Thymus (tissue), 11 donors: ENCODE measurements at regions not wholly inside any gene's neighbourhood (a gene's known extent, or its start where the extent isn't known, plus 50 kb on each side); places are given as distances from the start of the nearest gene placed in this dataset.

ENCODE experiments used
- DNase-seq, 9 donors: peaks; one replicate each; pipeline ENCODE4 v3.0.0-alpha.2; 2013; ENCODE audit warnings: low spot score in 9 of 9, low read depth in 6 of 9, missing footprints in 1 of 9
- H3K27ac ChIP-seq, 2 donors: one replicate each; pipeline ENCODE4 v1.5.1; 2013; ENCODE audit warnings: control low read depth in 1 of 2, low read depth in 1 of 2, low read length in 1 of 2, mild to moderate bottlenecking in 1 of 2, moderate library complexity in 1 of 2
- H3K27me3 ChIP-seq, 2 donors: one replicate each; pipeline ENCODE4 v1.5.1; 2013; ENCODE audit warnings: low read length in 1 of 2; ENCODE audit not compliant: control insufficient read depth in 2 of 2, insufficient read depth in 1 of 2
- H3K36me3 ChIP-seq, 2 donors: one replicate each; pipeline ENCODE4 v1.5.1; 2013; ENCODE audit warnings: low read length in 1 of 2, mild to moderate bottlenecking in 1 of 2, moderate library complexity in 1 of 2; ENCODE audit not compliant: control insufficient read depth in 2 of 2, insufficient read depth in 2 of 2
- H3K4me1 ChIP-seq, 2 donors: one replicate each; pipeline ENCODE4 v1.5.1; 2013; ENCODE audit warnings: low read length in 2 of 2; ENCODE audit not compliant: control insufficient read depth in 2 of 2, insufficient read depth in 2 of 2
- H3K4me3 ChIP-seq, 2 donors: one replicate each; pipeline ENCODE4 v1.5.1; 2013; ENCODE audit warnings: low read length in 2 of 2, control low read depth in 1 of 2, mild to moderate bottlenecking in 1 of 2
- H3K9me3 ChIP-seq, 2 donors: one replicate each; pipeline ENCODE4 v1.5.1; 2013; ENCODE audit warnings: low read length in 1 of 2, mild to moderate bottlenecking in 1 of 2; ENCODE audit not compliant: control insufficient read depth in 2 of 2, insufficient read depth in 1 of 2
- WGBS: extraction: QIAGEN DNeasy Blood & Tissue Kit; methylation state at CpG from one replicate; pipeline ENCODE4 v1.1.7; 2013; 5-methylcytosine and 5-hydroxymethylcytosine counted together
- donor health status: healthy.

DNA sequence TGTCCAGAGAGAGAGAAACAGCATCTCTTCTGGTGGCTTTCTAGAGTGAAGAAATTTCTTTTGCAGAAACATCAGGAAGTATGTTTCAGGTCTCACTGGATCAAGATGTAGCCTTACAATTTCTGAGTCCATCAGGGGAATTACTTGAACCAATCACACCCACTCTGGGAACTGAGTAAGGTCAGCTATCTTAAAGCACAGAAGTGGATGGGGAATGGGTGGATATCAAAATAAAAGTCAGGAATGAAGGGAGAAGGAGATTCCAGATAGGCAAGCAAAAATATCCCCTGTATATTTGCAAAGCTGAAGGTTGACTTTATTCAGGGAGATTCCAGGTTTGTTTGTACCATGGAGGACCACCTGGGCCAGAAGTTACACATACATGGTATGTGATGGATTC, 188.0 kb downstream of the CYRIA start:
- no peak for DNase-seq
- Histone ChIP-seq H3K36me3 (no peaks in the 10 kb centered on the region), H3K9me3 (no peaks in the 10 kb centered on the region), H3K27ac (no peak overlapping the region), H3K4me3 (no peak overlapping the region), H3K27me3 (no peaks in the 10 kb centered on the region), H3K4me1 (no peaks in the 10 kb centered on the region)

DNA sequence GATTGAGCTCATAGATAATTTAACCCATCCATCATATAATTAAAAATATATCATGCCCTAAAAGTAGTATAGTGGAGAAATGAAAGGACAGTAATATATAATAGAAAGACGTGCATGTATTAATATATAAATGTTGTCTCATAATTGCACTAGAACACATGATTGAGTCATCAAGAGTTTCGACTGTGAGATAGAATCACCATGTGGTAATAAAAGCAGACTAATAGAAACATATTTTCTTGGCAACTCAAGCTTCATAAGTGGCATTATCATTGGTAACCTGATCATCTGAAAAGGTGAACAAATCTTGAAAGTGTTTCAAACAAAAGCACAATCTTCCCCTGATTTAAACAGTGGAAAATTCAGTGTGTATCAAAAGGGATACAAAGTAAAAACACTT, 188.8 kb downstream of the CYRIA start:
- Histone ChIP-seq H3K27ac (no peak overlapping the region), H3K27me3 (no peaks in the 10 kb centered on the region), H3K36me3 (no peaks in the 10 kb centered on the region), H3K4me3 (no peak overlapping the region), H3K4me1 (no peaks in the 10 kb centered on the region), H3K9me3 (no peaks in the 10 kb centered on the region)
- DNase-seq, result no peak
- 44% methylated on average over 2 of the region's 2 CpGs for WGBS

GRCh38 chr2:16475986-16476567, 189.6 kb downstream of the CYRIA start:
- Histone ChIP-seq H3K27ac (no peak overlapping the region), H3K4me3 (no peak overlapping the region), H3K27me3 (no peaks in the 10 kb centered on the region), H3K4me1 (no peaks in the 10 kb centered on the region), H3K9me3 (no peaks in the 10 kb centered on the region), H3K36me3 (no peaks in the 10 kb centered on the region)
- WGBS, result 85% methylated on average over 1 of the region's 1 CpG
- no peak for DNase-seq

GRCh38 chr2:16475586-16475985, 190.0 kb downstream of the CYRIA start:
- WGBS, result 77% methylated on average over 4 of the region's 4 CpGs
- Histone ChIP-seq H3K27me3 (no peaks in the 10 kb centered on the region), H3K4me3 (no peak overlapping the region), H3K36me3 (no peaks in the 10 kb centered on the region), H3K9me3 (no peaks in the 10 kb centered on the region), H3K27ac (no peak overlapping the region), H3K4me1 (no peaks in the 10 kb centered on the region)
- no peak for DNase-seq

- Histone ChIP-seq H3K4me1 (no peaks in the 10 kb centered on the region), H3K9me3 (no peaks in the 10 kb centered on the region), H3K27ac (no peak overlapping the region), H3K36me3 (no peaks in the 10 kb centered on the region), H3K27me3 (no peaks in the 10 kb centered on the region), H3K4me3 (no peak overlapping the region)
- WGBS, result 98% methylated on average over 1 of the region's 1 CpG
- DNase-seq, result no peak
Measured at GRCh38 chr2:16473575-16473974, 192.1 kb downstream of the CYRIA start.

DNA sequence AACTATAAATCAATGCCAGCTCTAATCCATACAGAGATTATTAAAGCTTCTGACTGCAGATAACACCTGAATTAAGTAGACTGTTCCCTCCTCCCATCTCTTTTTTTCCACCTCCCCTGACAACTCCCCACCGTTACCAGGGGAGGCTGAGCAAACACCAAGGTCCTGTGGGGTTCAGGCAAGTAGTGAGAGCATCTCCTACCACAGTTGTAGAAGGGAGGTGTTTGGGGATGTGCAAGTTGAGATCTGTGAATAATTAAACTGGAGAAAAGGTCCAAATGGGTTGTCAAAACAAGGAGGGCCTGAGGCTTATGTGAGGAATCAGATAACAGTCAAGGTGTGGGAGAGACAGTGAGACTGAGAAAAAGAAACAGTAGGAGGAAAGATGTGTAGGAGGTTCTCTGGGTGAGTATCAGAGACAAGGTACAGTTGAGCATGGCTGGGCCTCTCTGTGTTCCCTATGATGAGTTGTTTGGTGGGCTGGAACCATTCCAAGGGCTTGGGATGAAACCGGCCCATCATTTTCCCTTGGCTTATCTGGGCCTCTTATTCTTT, 194.6 kb downstream of the CYRIA start:
- WGBS, result 96% methylated on average over 2 of the region's 2 CpGs
- Histone ChIP-seq H3K27me3 (no peaks in the 10 kb centered on the region), H3K9me3 (no peaks in the 10 kb centered on the region), H3K36me3 (no peaks in the 10 kb centered on the region), H3K27ac (no peak overlapping the region), H3K4me3 (no peak overlapping the region), H3K4me1 (no peaks in the 10 kb centered on the region)
- DNase-seq, result no peak

DNA sequence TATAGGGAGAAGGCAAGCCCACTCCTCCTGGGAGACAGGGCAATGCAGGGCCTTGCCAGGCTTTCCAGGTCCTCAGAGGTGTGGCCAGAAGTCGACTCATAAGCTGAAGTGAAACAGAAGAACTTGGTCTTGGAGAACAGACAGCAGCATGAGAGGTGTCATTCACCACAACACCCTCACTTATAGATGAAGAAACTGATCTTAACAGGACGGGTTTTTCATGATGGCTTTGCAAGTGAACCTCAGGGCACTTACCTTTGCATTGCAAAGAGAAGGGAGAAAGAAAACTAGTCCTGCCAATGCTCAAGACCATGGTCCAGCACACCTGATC, 198.8 kb downstream of the CYRIA start:
- Histone ChIP-seq H3K9me3 (no peaks in the 10 kb centered on the region), H3K27me3 (no peaks in the 10 kb centered on the region), H3K27ac (no peak overlapping the region), H3K4me3 (no peak overlapping the region), H3K4me1 (no peaks in the 10 kb centered on the region), H3K36me3 (no peaks in the 10 kb centered on the region)
- WGBS, result 80% methylated on average over 2 of the region's 2 CpGs
- DNase-seq, result no peak

GRCh38 chr2:16466133-16466820, 199.4 kb downstream of the CYRIA start:
- H3K4me3 ChIP-seq, result no peak overlapping the region
- no peaks in the 10 kb centered on the region for H3K9me3 ChIP-seq
- 91% methylated on average over 8 of the region's 8 CpGs for WGBS
- H3K4me1 ChIP-seq, result no peaks in the 10 kb centered on the region
- no peak for DNase-seq
- H3K36me3 ChIP-seq, result no peaks in the 10 kb centered on the region
- H3K27ac ChIP-seq, result no peak overlapping the region
- H3K27me3 ChIP-seq, result no peaks in the 10 kb centered on the region

GRCh38 chr2:16464641-16465040, 201.0 kb downstream of the CYRIA start:
- 82% methylated on average over 3 of the region's 3 CpGs for WGBS

More at GRCh38 chr2:16464641-16465040, 201.0 kb downstream of the CYRIA start:
- Histone ChIP-seq H3K36me3 (no peaks in the 10 kb centered on the region), H3K9me3 (no peaks in the 10 kb centered on the region), H3K4me3 (no peak overlapping the region), H3K27ac (no peak overlapping the region), H3K27me3 (no peaks in the 10 kb centered on the region), H3K4me1 (no peaks in the 10 kb centered on the region)
- no peak for DNase-seq
